CD14-positive monocyte (primary cell): ENCODE measurements at regions not wholly inside any gene's neighbourhood (a gene's known extent, or its start where the extent isn't known, plus 50 kb on each side); places are given as distances from the start of the nearest gene placed in this dataset.

Source experiments
- DNase-seq, 3 donors: peaks; one replicate each; pipeline ENCODE4 v3.0.0-alpha.2; 2011 to 2022
- H2AFZ ChIP-seq: 2 replicates; pipeline ENCODE4 v1.6.0; 2012; ENCODE audit warnings: mild to moderate bottlenecking, low read depth, low read length, inconsistent platforms; ENCODE audit not compliant: insufficient read depth, poor library complexity, severe bottlenecking
- H3K27ac ChIP-seq, 2 donors: 1 replicate in 1 of 2; 2 replicates in 1 of 2; pipeline ENCODE4 v1.5.1; 2012 to 2013; ENCODE audit warnings: low read length in 2 of 2, control low read depth in 1 of 2, inconsistent platforms in 1 of 2, low read depth in 1 of 2, mild to moderate bottlenecking in 1 of 2
- H3K27me3 ChIP-seq, 2 donors: one replicate each; pipeline versions ENCODE4 v1.6.0 to v1.6.1; 2011 to 2013; ENCODE audit warnings: low read length in 2 of 2; ENCODE audit not compliant: control insufficient read depth in 2 of 2, insufficient read depth in 2 of 2
- H3K36me3 ChIP-seq, 2 donors: replicated peaks in 1 of 2; 1 replicate in 1 of 2; 2 replicates in 1 of 2; pipeline versions ENCODE4 v1.5.1 to v1.6.1; 2012 to 2013; ENCODE audit warnings: low read length in 2 of 2, control low read depth in 1 of 2, inconsistent platforms in 1 of 2, mild to moderate bottlenecking in 1 of 2; ENCODE audit not compliant: insufficient read depth in 2 of 2, control insufficient read depth in 1 of 2
- H3K4me1 ChIP-seq, 2 donors: 1 replicate in 1 of 2; 2 replicates in 1 of 2; pipeline versions ENCODE4 v1.5.1 to v1.6.1; 2012 to 2013; ENCODE audit warnings: low read length in 2 of 2, control low read depth in 1 of 2, inconsistent platforms in 1 of 2, mild to moderate bottlenecking in 1 of 2, moderate library complexity in 1 of 2; ENCODE audit not compliant: insufficient read depth in 2 of 2, control insufficient read depth in 1 of 2
- H3K4me2 ChIP-seq: replicated peaks from 2 replicates; pipeline ENCODE3; 2012; ENCODE audit warnings: low read length, moderate library complexity, mild to moderate bottlenecking; ENCODE audit not compliant: poor library complexity, severe bottlenecking; ENCODE audit errors: extremely low read depth
- H3K4me3 ChIP-seq, 3 experiments: fragments of 200-600 bp in 1 of 3; sonication (generic) in 1 of 3; replicated peaks in 1 of 3; 1 replicate in 2 of 3; 2 replicates in 1 of 3; pipeline ENCODE4 v1.5.1; 2011 to 2013; ENCODE audit warnings: low read length in 3 of 3, mild to moderate bottlenecking in 3 of 3, control low read depth in 2 of 3, low read depth in 2 of 3, inconsistent platforms in 1 of 3, moderate library complexity in 1 of 3
- H3K79me2 ChIP-seq: 2 replicates; pipeline ENCODE4 v1.6.0; 2012; ENCODE audit warnings: mild to moderate bottlenecking, control low read depth, inconsistent platforms, low read length, moderate library complexity; ENCODE audit not compliant: insufficient read depth
- H3K9ac ChIP-seq: 2 replicates; pipeline ENCODE4 v1.6.0; 2017; ENCODE audit warnings: low read length, mild to moderate bottlenecking; ENCODE audit not compliant: insufficient read depth, poor library complexity, severe bottlenecking
- H3K9me3 ChIP-seq, 2 donors: replicated peaks in 1 of 2; 1 replicate in 1 of 2; 2 replicates in 1 of 2; pipeline versions ENCODE4 v1.5.1 to v1.6.1; 2012 to 2013; ENCODE audit warnings: low read length in 2 of 2, control low read depth in 1 of 2; ENCODE audit not compliant: control insufficient read depth in 1 of 2, insufficient read depth in 1 of 2
- H4K20me1 ChIP-seq: 2 replicates; pipeline ENCODE4 v1.6.0; 2012; ENCODE audit warnings: mild to moderate bottlenecking, low read length, control low read depth, moderate library complexity; ENCODE audit not compliant: insufficient read depth
- H3K27ac Mint-ChIP-seq, 7 donors: one replicate each; pipeline ENCODE4 v1.8.0; 2020; ENCODE audit warnings: mild to moderate bottlenecking in 7 of 7, mixed read lengths in 7 of 7, moderate library complexity in 6 of 7, inconsistent platforms in 2 of 7
- H3K27me3 Mint-ChIP-seq, 3 donors: one replicate each; pipeline ENCODE4 v1.8.0; 2021 to 2022; ENCODE audit warnings: low read depth in 3 of 3, mild to moderate bottlenecking in 3 of 3, mixed read lengths in 3 of 3, moderate library complexity in 3 of 3, inconsistent platforms in 1 of 3
- H3K36me3 Mint-ChIP-seq, 2 donors: one replicate each; pipeline ENCODE4 v1.8.0; 2020; ENCODE audit warnings: mixed read lengths in 2 of 2, inconsistent platforms in 1 of 2, mild to moderate bottlenecking in 1 of 2
- H3K4me1 Mint-ChIP-seq: one replicate; pipeline ENCODE4 v1.8.0; 2020; ENCODE audit warnings: mild to moderate bottlenecking, mixed read lengths
- H3K4me3 Mint-ChIP-seq, 2 donors: one replicate each; pipeline ENCODE4 v1.8.0; 2020; ENCODE audit warnings: mild to moderate bottlenecking in 2 of 2, mixed read lengths in 2 of 2, moderate library complexity in 1 of 2
- H3K9me3 Mint-ChIP-seq, 7 donors: one replicate each; pipeline ENCODE4 v1.8.0; 2020 to 2022; ENCODE audit warnings: mixed read lengths in 7 of 7, mild to moderate bottlenecking in 6 of 7, moderate library complexity in 6 of 7, inconsistent platforms in 2 of 7
- CTCF ChIP-seq: fragments of 200-600 bp; IDR thresholded peaks from one replicate; pipeline ENCODE4 v1.8.0; 2022; ENCODE audit warnings: antibody characterized with exemption, mild to moderate bottlenecking
- WGBS: methylation state at CpG from one replicate; pipeline ENCODE4 v1.1.5; 2013; ENCODE audit warnings: missing lambda C conversion rate; ENCODE audit not compliant: insufficient coverage; 5-methylcytosine and 5-hydroxymethylcytosine counted together
- intact Hi-C, 2 donors: fragments of 100-400 bp; cut with micrococcal nuclease; formaldehyde crosslinking; loops; one replicate each; pipeline versions ENCODE4 v1.15.0 to v1.15.1; 2023

- Histone ChIP-seq H3K27ac (no peak overlapping the region), H3K36me3 (no peaks in the 10 kb centered on the region), H2AFZ (no peak overlapping the region), H3K9ac (no peak overlapping the region), H3K27me3 (no peaks in the 10 kb centered on the region), H3K4me2 (no peak overlapping the region), H4K20me1 (no peaks in the 10 kb centered on the region), H3K4me3 (no peak overlapping the region), H3K9me3 (peaks cover 0 to 5% of the 10 kb centered on the region in 2 donors), H3K79me2 (no peaks in the 10 kb centered on the region), H3K4me1 (no peaks in the 10 kb centered on the region)
- H3K4me3 Mint-ChIP-seq = no peak overlapping the region
- H3K27me3 Mint-ChIP-seq = peaks cover 0 to 2% (median 0%) of the 10 kb centered on the region in 3 donors
- no peaks in the 10 kb centered on the region for H3K4me1 Mint-ChIP-seq
- no CpG with 5 or more reads among the region's 3 CpGs for WGBS
- H3K27ac Mint-ChIP-seq = no peak overlapping the region
- intact Hi-C loops = no loop called here
- no peak for TF ChIP-seq CTCF
- DNase-seq = no peak
- peaks cover 0 to 4% (median 0%) of the 10 kb centered on the region in 7 donors for H3K9me3 Mint-ChIP-seq
- no peaks in the 10 kb centered on the region for H3K36me3 Mint-ChIP-seq
These were observed 97.5 kb upstream of the STAC start for GRCh38 chr3:36282766-36283165.

- no peak for TF ChIP-seq CTCF
- no peak overlapping the region for H3K4me3 Mint-ChIP-seq
- H3K27me3 Mint-ChIP-seq = peaks cover 0 to 3% (median 0%) of the 10 kb centered on the region in 3 donors
- Histone ChIP-seq H3K9ac (no peak overlapping the region), H3K27me3 (no peaks in the 10 kb centered on the region), H3K27ac (no peak overlapping the region), H4K20me1 (no peaks in the 10 kb centered on the region), H3K4me3 (no peak overlapping the region), H3K4me1 (no peaks in the 10 kb centered on the region), H3K36me3 (no peaks in the 10 kb centered on the region), H3K79me2 (no peaks in the 10 kb centered on the region), H3K4me2 (no peak overlapping the region), H2AFZ (no peak overlapping the region), H3K9me3 (no peaks in the 10 kb centered on the region)
- DNase-seq = no peak
- H3K27ac Mint-ChIP-seq = no peak overlapping the region
- H3K36me3 Mint-ChIP-seq = no peaks in the 10 kb centered on the region
- intact Hi-C loops = no loop called here
- peaks cover 0 to 9% (median 0%) of the 10 kb centered on the region in 7 donors for H3K9me3 Mint-ChIP-seq
- H3K4me1 Mint-ChIP-seq = no peaks in the 10 kb centered on the region
These were observed 85.0 kb upstream of the STAC start for GRCh38 chr3:36295296-36295695.
